Mesendoderm (in vitro differentiated cells): ENCODE measurements at regions not wholly inside any gene's neighbourhood (a gene's known extent, or its start where the extent isn't known, plus 50 kb on each side); places are given as distances from the start of the nearest gene placed in this dataset.

Experiments used
- DNase-seq: peaks from one replicate; pipeline ENCODE4 v3.0.0; 2013
- H2AK5ac ChIP-seq: 2 replicates; pipeline ENCODE4 v1.6.1; 2013; ENCODE audit warnings: low read length, inconsistent platforms
- H2BK120ac ChIP-seq: 2 replicates; pipeline ENCODE4 v1.6.1; 2013; ENCODE audit warnings: low read depth, mild to moderate bottlenecking, low read length, moderate library complexity, mixed read lengths
- H2BK15ac ChIP-seq: replicated peaks from 2 replicates; pipeline ENCODE4 v1.6.1; 2013; ENCODE audit warnings: low read depth, mild to moderate bottlenecking, moderate library complexity
- H2BK5ac ChIP-seq: 2 replicates; pipeline ENCODE4 v1.6.1; 2013; ENCODE audit warnings: low read length, inconsistent platforms
- H3K18ac ChIP-seq: 2 replicates; pipeline ENCODE4 v1.6.1; 2013; ENCODE audit warnings: mild to moderate bottlenecking, low read length, mixed read lengths
- H3K23ac ChIP-seq: one replicate; pipeline ENCODE4 v1.6.1; 2013; ENCODE audit warnings: low read length
- H3K27ac ChIP-seq: 2 replicates; pipeline ENCODE4 v1.5.1; 2013; ENCODE audit warnings: low read depth, mild to moderate bottlenecking, inconsistent platforms, low read length, moderate library complexity
- H3K27me3 ChIP-seq: 2 replicates; pipeline ENCODE4 v1.6.1; 2013; ENCODE audit warnings: low read length, control low read depth, mild to moderate bottlenecking, inconsistent platforms; ENCODE audit not compliant: insufficient read depth, poor library complexity
- H3K36me3 ChIP-seq: 2 replicates; pipeline ENCODE4 v1.6.1; 2013; ENCODE audit warnings: low read length, inconsistent platforms; ENCODE audit not compliant: control insufficient read depth, insufficient read depth
- H3K4ac ChIP-seq: one replicate; pipeline ENCODE4 v1.6.1; 2013; ENCODE audit warnings: low read depth, mild to moderate bottlenecking, low read length, moderate library complexity
- H3K4me1 ChIP-seq: 2 replicates; pipeline ENCODE4 v1.6.1; 2013; ENCODE audit warnings: low read depth, low read length, inconsistent platforms; ENCODE audit not compliant: control insufficient read depth
- H3K4me2 ChIP-seq: 2 replicates; pipeline ENCODE4 v1.6.1; 2013; ENCODE audit warnings: low read length
- H3K4me3 ChIP-seq: 2 replicates; pipeline ENCODE4 v1.5.1; 2013; ENCODE audit warnings: mild to moderate bottlenecking, low read length
- H3K56ac ChIP-seq: one replicate; pipeline ENCODE4 v1.6.1; 2013; ENCODE audit warnings: low read length
- H3K79me1 ChIP-seq: 2 replicates; pipeline ENCODE4 v1.6.1; 2013; ENCODE audit warnings: low read length, inconsistent platforms
- H3K79me2 ChIP-seq: 2 replicates; pipeline ENCODE4 v1.6.1; 2013; ENCODE audit warnings: mild to moderate bottlenecking, low read length; ENCODE audit not compliant: control insufficient read depth, insufficient read depth
- H3K9ac ChIP-seq: 2 replicates; pipeline ENCODE4 v1.6.1; 2013; ENCODE audit warnings: low read length, inconsistent platforms
- H4K5ac ChIP-seq: one replicate; pipeline ENCODE4 v1.6.1; 2013; ENCODE audit warnings: low read length
- H4K8ac ChIP-seq: one replicate; pipeline ENCODE4 v1.6.1; 2013; ENCODE audit warnings: low read depth, mild to moderate bottlenecking, control low read depth, low read length, moderate library complexity
- WGBS: extraction: QIAGEN DNeasy Blood & Tissue Kit; methylation state at CpG from one replicate; pipeline ENCODE4 v1.1.7; 2013; ENCODE audit warnings: low lambda C conversion rate, missing lambda C conversion rate; ENCODE audit not compliant: insufficient coverage; ENCODE audit errors: extremely low coverage; 5-methylcytosine and 5-hydroxymethylcytosine counted together

- Histone ChIP-seq H3K23ac (no peak overlapping the region), H3K79me2 (no peaks in the 10 kb centered on the region), H2BK120ac (no peak overlapping the region), H4K5ac (no peak overlapping the region), H3K79me1 (no peaks in the 10 kb centered on the region), H3K4me1 (no peaks in the 10 kb centered on the region), H2BK5ac (no peak overlapping the region), H3K4ac (no peak overlapping the region), H3K9ac (no peak overlapping the region), H3K18ac (no peak overlapping the region), H2AK5ac (peak overlapping the region; percentile 74), H3K27ac (no peak overlapping the region), H3K27me3 (no peaks in the 10 kb centered on the region), H3K4me2 (no peak overlapping the region), H3K4me3 (no peak overlapping the region), H2BK15ac (no peak overlapping the region), H3K56ac (no peak overlapping the region), H4K8ac (no peak overlapping the region), H3K36me3 (no peaks in the 10 kb centered on the region)
- WGBS, result no CpG with 5 or more reads among the region's 5 CpGs
- DNase-seq, result peak; percentile 61
These were observed 1421.2 kb upstream of the RAG2 start for GRCh38 chr11:38019072-38019775.

GRCh38 chr11:38014405-38014804 lies 1416.4 kb upstream of the RAG2 start:
- Histone ChIP-seq H3K36me3 (no peaks in the 10 kb centered on the region), H2BK15ac (no peak overlapping the region), H3K27ac (no peak overlapping the region), H3K4me2 (no peak overlapping the region), H4K8ac (no peak overlapping the region), H3K79me1 (no peaks in the 10 kb centered on the region), H3K9ac (no peak overlapping the region), H2AK5ac (no peak overlapping the region), H3K79me2 (no peaks in the 10 kb centered on the region), H3K23ac (no peak overlapping the region), H3K56ac (no peak overlapping the region), H3K4me1 (no peaks in the 10 kb centered on the region), H3K18ac (no peak overlapping the region), H2BK5ac (no peak overlapping the region), H3K4ac (no peak overlapping the region), H2BK120ac (no peak overlapping the region), H3K27me3 (no peaks in the 10 kb centered on the region), H3K4me3 (no peak overlapping the region), H4K5ac (no peak overlapping the region)
- no CpG with 5 or more reads among the region's 1 CpG for WGBS
- DNase-seq, result no peak

GRCh38 chr11:38013157-38013556 lies 1415.1 kb upstream of the RAG2 start:
- DNase-seq, result no peak
- WGBS, result no CpG with 5 or more reads among the region's 8 CpGs
- Histone ChIP-seq H3K79me1 (no peaks in the 10 kb centered on the region), H3K18ac (no peak overlapping the region), H3K36me3 (no peaks in the 10 kb centered on the region), H3K79me2 (no peaks in the 10 kb centered on the region), H3K27ac (no peak overlapping the region), H3K4me2 (no peak overlapping the region), H4K8ac (no peak overlapping the region), H4K5ac (no peak overlapping the region), H2BK5ac (no peak overlapping the region), H3K23ac (no peak overlapping the region), H3K56ac (no peak overlapping the region), H3K4me1 (no peaks in the 10 kb centered on the region), H2AK5ac (no peak overlapping the region), H2BK120ac (no peak overlapping the region), H2BK15ac (no peak overlapping the region), H3K4ac (no peak overlapping the region), H3K4me3 (no peak overlapping the region), H3K9ac (no peak overlapping the region), H3K27me3 (no peaks in the 10 kb centered on the region)

GRCh38 chr11:38011496-38011895 lies 1413.5 kb upstream of the RAG2 start:
- Histone ChIP-seq H2BK120ac (no peak overlapping the region), H3K18ac (no peak overlapping the region), H3K56ac (no peak overlapping the region), H3K79me1 (no peaks in the 10 kb centered on the region), H3K9ac (no peak overlapping the region), H3K36me3 (no peaks in the 10 kb centered on the region), H3K27me3 (no peaks in the 10 kb centered on the region), H3K79me2 (no peaks in the 10 kb centered on the region), H3K4ac (no peak overlapping the region), H2BK15ac (no peak overlapping the region), H3K4me3 (no peak overlapping the region), H3K27ac (no peak overlapping the region), H3K4me1 (no peaks in the 10 kb centered on the region), H2AK5ac (no peak overlapping the region), H4K8ac (no peak overlapping the region), H3K4me2 (no peak overlapping the region), H4K5ac (no peak overlapping the region), H2BK5ac (no peak overlapping the region), H3K23ac (no peak overlapping the region)
- DNase-seq, result no peak

GRCh38 chr11:38009932-38010331 lies 1411.9 kb upstream of the RAG2 start:
- H3K23ac ChIP-seq, result no peak overlapping the region
- no peak overlapping the region for H2BK120ac ChIP-seq
- no peaks in the 10 kb centered on the region for H3K79me1 ChIP-seq
- no peaks in the 10 kb centered on the region for H3K27me3 ChIP-seq
- H3K9ac ChIP-seq, result no peak overlapping the region
- no peak for DNase-seq
- no peak overlapping the region for H2AK5ac ChIP-seq
- no peak overlapping the region for H3K4me3 ChIP-seq
- no peak overlapping the region for H3K27ac ChIP-seq
- no peaks in the 10 kb centered on the region for H3K4me1 ChIP-seq
- H2BK15ac ChIP-seq, result no peak overlapping the region
- no CpG with 5 or more reads among the region's 1 CpG for WGBS
- no peaks in the 10 kb centered on the region for H3K36me3 ChIP-seq
- H3K4ac ChIP-seq, result no peak overlapping the region
- H3K4me2 ChIP-seq, result no peak overlapping the region
- no peak overlapping the region for H3K56ac ChIP-seq
- no peak overlapping the region for H4K8ac ChIP-seq
- no peak overlapping the region for H3K18ac ChIP-seq
- no peak overlapping the region for H4K5ac ChIP-seq
- no peak overlapping the region for H2BK5ac ChIP-seq
- H3K79me2 ChIP-seq, result no peaks in the 10 kb centered on the region

GRCh38 chr11:38006466-38006865 lies 1408.4 kb upstream of the RAG2 start:
- Histone ChIP-seq H3K18ac (no peak overlapping the region), H3K4ac (no peak overlapping the region), H2BK15ac (no peak overlapping the region), H3K27ac (no peak overlapping the region), H3K36me3 (no peaks in the 10 kb centered on the region), H3K27me3 (no peaks in the 10 kb centered on the region), H2BK120ac (no peak overlapping the region), H4K8ac (no peak overlapping the region), H3K79me2 (no peaks in the 10 kb centered on the region), H3K4me3 (no peak overlapping the region), H2AK5ac (no peak overlapping the region), H3K4me2 (no peak overlapping the region), H3K79me1 (no peaks in the 10 kb centered on the region), H3K9ac (no peak overlapping the region), H4K5ac (no peak overlapping the region), H3K56ac (no peak overlapping the region), H2BK5ac (no peak overlapping the region), H3K23ac (no peak overlapping the region), H3K4me1 (no peaks in the 10 kb centered on the region)
- no peak for DNase-seq
